ENCODE measurements at regions not wholly inside any gene's neighbourhood (a gene's known extent, or its start where the extent isn't known, plus 50 kb on each side); places are given as distances from the start of the nearest gene placed in this dataset.
A peak's percentile ranks its signal among the peaks of the same experiment; 100 is the strongest.

DNA sequence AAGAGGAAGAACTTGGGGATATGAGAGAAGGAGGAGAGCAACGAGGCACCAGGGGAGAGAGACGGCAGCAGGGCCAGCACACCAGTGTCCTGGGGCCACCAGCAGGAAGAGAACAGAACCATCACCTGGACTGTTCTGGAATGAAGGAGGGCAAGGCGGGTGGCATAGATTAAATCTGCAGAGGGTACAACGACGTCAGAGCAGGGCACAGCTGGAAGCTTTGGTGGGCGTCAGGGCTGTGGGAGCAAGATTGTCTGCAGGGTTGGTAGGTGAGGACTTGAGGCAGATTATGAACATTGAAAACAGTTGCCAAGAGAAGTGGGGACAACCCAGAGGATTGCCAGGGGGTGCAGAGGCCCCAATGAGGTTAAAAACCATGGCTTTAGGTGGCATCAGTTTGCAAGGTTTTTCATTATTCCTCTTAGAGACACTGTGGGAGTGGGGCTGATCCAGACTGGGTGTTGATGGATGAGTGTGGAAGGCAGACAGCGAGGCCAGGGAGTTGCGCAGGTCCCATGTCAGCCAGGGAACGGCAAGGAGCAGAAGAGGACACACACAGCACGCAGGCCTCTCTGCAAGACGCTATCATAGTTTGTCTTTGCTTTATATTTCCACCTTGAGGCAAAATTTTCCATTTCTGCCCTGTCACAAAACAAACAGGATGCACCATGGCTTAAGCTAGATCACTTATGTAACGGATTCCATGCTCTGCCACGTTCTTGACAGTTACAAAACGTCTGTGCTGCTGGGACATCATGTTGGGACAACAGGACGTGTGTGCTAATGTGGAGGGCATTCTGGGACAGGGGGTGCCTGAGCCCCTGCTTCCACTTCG lies 52.5 kb upstream of the LEP start:
- DNase-seq (ENCODE audit: low spot score) (peak; percentile 2), ATAC-seq (no peak)
- TF ChIP-seq NR1H2 (CRISPR knock-in tag; IDR thresholded peaks at IDR 0.05) (no peak), EMX1 (CRISPR knock-in tag; IDR thresholded peaks at IDR 0.05) (no peak), PRRX2 (CRISPR knock-in tag; IDR thresholded peaks at IDR 0.05) (no peak)
- TF ChIP-seq, protein P1, sequence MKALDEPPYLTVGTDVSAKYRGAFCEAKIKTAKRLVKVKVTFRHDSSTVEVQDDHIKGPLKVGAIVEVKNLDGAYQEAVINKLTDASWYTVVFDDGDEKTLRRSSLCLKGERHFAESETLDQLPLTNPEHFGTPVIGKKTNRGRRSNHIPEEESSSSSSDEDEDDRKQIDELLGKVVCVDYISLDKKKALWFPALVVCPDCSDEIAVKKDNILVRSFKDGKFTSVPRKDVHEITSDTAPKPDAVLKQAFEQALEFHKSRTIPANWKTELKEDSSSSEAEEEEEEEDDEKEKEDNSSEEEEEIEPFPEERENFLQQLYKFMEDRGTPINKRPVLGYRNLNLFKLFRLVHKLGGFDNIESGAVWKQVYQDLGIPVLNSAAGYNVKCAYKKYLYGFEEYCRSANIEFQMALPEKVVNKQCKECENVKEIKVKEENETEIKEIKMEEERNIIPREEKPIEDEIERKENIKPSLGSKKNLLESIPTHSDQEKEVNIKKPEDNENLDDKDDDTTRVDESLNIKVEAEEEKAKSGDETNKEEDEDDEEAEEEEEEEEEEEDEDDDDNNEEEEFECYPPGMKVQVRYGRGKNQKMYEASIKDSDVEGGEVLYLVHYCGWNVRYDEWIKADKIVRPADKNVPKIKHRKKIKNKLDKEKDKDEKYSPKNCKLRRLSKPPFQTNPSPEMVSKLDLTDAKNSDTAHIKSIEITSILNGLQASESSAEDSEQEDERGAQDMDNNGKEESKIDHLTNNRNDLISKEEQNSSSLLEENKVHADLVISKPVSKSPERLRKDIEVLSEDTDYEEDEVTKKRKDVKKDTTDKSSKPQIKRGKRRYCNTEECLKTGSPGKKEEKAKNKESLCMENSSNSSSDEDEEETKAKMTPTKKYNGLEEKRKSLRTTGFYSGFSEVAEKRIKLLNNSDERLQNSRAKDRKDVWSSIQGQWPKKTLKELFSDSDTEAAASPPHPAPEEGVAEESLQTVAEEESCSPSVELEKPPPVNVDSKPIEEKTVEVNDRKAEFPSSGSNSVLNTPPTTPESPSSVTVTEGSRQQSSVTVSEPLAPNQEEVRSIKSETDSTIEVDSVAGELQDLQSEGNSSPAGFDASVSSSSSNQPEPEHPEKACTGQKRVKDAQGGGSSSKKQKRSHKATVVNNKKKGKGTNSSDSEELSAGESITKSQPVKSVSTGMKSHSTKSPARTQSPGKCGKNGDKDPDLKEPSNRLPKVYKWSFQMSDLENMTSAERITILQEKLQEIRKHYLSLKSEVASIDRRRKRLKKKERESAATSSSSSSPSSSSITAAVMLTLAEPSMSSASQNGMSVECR (CRISPR knock-in tag; IDR thresholded peaks at IDR 0.05; ENCODE audit: borderline replicate concordance): no peak
- TF ChIP-seq, protein P2, sequence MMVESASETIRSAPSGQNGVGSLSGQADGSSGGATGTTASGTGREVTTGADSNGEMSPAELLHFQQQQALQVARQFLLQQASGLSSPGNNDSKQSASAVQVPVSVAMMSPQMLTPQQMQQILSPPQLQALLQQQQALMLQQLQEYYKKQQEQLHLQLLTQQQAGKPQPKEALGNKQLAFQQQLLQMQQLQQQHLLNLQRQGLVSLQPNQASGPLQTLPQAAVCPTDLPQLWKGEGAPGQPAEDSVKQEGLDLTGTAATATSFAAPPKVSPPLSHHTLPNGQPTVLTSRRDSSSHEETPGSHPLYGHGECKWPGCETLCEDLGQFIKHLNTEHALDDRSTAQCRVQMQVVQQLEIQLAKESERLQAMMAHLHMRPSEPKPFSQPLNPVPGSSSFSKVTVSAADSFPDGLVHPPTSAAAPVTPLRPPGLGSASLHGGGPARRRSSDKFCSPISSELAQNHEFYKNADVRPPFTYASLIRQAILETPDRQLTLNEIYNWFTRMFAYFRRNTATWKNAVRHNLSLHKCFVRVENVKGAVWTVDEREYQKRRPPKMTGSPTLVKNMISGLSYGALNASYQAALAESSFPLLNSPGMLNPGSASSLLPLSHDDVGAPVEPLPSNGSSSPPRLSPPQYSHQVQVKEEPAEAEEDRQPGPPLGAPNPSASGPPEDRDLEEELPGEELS (CRISPR knock-in tag; IDR thresholded peaks at IDR 0.05): no peak
- TF ChIP-seq, protein P3, sequence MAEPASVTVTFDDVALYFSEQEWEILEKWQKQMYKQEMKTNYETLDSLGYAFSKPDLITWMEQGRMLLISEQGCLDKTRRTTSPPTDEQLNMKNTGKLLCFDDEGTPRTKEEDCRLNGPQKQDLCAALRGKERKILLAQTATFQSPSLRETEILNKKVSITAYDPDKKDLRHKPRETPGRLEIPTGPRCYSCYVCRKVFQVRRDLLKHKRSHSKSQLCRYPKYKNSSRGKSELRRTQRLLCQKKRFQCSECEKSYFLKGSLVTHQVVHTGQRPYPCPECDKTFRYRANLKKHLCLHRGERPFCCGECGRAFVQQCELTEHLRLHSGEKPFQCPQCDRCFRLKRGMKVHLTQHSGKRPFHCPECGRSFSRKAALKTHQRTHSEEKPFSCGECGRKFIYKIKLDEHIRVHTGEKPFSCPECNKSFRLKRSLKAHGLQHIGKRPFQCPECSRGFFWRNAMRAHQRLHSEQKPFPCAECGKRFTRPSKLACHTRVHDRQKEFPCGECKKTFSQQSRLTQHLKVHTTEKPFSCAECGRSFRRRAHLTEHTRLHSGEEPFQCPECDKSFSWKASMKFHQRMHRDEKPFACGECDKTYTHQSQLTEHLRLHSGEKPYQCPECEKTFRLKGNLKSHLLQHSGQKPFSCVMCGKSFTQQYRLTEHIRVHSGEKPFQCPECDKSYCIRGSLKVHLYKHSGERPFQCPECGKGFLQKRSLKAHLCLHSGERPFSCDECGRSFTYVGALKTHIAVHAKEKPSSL (CRISPR knock-in tag; conservative IDR thresholded peaks at IDR 0.05): no peak
- TF ChIP-seq, protein P4, sequence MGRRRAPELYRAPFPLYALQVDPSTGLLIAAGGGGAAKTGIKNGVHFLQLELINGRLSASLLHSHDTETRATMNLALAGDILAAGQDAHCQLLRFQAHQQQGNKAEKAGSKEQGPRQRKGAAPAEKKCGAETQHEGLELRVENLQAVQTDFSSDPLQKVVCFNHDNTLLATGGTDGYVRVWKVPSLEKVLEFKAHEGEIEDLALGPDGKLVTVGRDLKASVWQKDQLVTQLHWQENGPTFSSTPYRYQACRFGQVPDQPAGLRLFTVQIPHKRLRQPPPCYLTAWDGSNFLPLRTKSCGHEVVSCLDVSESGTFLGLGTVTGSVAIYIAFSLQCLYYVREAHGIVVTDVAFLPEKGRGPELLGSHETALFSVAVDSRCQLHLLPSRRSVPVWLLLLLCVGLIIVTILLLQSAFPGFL (CRISPR knock-in tag; IDR thresholded peaks at IDR 0.05; ENCODE audit: borderline replicate concordance): no peak
- ChIA-PET POLR2A (no interaction called here), CTCF (interaction anchor here (1.1 kb wide), 1 partner anchor 11 kb away, joined by 3 read pairs; no protein-coding TSS in a partner anchor)
- no peak overlapping the region for H3K4me3 Mint-ChIP-seq
- H3K4me1 Mint-ChIP-seq: peaks cover 18% of the 10 kb centered on the region
- H3K9me3 Mint-ChIP-seq: peaks cover 3% of the 10 kb centered on the region
- peaks cover 2% of the 10 kb centered on the region; the same call in 1 of the 2 replicates for H3K36me3 Mint-ChIP-seq
- H3K27me3 Mint-ChIP-seq (ENCODE audit: low read depth): peaks cover 31% of the 10 kb centered on the region
- no peak overlapping the region for H3K27ac Mint-ChIP-seq

DNA sequence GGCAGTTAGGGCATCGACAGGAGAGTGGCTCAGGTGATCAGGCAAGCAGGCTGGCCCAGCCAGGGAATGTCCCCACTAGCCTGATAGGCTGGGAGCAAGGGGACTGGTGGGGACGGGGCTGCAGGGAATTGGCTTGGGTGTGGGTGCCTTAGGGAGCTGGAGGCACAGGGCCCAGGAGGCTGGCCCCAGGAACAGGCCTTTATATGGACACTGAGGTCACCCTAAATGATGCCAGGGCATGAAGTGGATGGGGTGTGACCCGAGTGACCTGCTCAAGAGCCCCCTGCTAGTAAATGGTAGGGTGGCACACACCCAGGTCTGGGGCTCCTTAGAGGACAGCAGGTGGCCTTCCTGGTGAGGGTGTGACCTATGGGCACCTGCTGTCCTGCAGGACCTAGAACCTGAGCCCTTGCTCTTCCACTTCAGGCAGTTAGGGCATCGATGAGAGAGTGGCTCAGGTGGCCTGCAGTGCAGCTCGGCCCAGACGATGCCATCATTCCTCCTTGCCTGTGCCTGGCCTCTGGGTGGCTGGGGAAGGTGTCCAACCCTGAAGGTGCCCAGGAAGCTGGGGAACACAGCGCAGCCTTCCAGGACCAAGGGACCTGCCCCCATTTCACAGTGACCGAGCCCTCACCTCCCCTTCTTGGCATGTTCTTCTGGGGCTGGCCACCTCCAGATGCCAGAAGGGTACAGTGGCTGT lies 51.7 kb upstream of the LEP start:
- Mint-ChIP-seq H3K4me1 (peaks cover 18% of the 10 kb centered on the region), H3K4me3 (no peak overlapping the region), H3K36me3 (peaks cover 8% of the 10 kb centered on the region), H3K27ac (no peak overlapping the region), H3K27me3 (ENCODE audit: low read depth) (peaks cover 30% of the 10 kb centered on the region), H3K9me3 (peaks cover 11% of the 10 kb centered on the region)
- ATAC-seq (no peak), DNase-seq (ENCODE audit: low spot score) (peak; percentile 6)
- ChIA-PET CTCF (interaction anchor here (1.0 to 1.8 kb wide), 3 partner anchors 11 to 20 kb away, joined by 3 to 6 read pairs (median 4); no protein-coding TSS in a partner anchor), POLR2A (no interaction called here)
- TF ChIP-seq, protein P5, sequence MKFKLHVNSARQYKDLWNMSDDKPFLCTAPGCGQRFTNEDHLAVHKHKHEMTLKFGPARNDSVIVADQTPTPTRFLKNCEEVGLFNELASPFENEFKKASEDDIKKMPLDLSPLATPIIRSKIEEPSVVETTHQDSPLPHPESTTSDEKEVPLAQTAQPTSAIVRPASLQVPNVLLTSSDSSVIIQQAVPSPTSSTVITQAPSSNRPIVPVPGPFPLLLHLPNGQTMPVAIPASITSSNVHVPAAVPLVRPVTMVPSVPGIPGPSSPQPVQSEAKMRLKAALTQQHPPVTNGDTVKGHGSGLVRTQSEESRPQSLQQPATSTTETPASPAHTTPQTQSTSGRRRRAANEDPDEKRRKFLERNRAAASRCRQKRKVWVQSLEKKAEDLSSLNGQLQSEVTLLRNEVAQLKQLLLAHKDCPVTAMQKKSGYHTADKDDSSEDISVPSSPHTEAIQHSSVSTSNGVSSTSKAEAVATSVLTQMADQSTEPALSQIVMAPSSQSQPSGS (CRISPR knock-in tag; IDR thresholded peaks at IDR 0.05; ENCODE audit: borderline replicate concordance, low read depth): no peak
- no peak for TF ChIP-seq GABPB1 (CRISPR knock-in tag; IDR thresholded peaks at IDR 0.05)
- TF ChIP-seq, protein P6, sequence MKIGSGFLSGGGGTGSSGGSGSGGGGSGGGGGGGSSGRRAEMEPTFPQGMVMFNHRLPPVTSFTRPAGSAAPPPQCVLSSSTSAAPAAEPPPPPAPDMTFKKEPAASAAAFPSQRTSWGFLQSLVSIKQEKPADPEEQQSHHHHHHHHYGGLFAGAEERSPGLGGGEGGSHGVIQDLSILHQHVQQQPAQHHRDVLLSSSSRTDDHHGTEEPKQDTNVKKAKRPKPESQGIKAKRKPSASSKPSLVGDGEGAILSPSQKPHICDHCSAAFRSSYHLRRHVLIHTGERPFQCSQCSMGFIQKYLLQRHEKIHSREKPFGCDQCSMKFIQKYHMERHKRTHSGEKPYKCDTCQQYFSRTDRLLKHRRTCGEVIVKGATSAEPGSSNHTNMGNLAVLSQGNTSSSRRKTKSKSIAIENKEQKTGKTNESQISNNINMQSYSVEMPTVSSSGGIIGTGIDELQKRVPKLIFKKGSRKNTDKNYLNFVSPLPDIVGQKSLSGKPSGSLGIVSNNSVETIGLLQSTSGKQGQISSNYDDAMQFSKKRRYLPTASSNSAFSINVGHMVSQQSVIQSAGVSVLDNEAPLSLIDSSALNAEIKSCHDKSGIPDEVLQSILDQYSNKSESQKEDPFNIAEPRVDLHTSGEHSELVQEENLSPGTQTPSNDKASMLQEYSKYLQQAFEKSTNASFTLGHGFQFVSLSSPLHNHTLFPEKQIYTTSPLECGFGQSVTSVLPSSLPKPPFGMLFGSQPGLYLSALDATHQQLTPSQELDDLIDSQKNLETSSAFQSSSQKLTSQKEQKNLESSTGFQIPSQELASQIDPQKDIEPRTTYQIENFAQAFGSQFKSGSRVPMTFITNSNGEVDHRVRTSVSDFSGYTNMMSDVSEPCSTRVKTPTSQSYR (CRISPR knock-in tag; IDR thresholded peaks at IDR 0.05): no peak
- no peak for TF ChIP-seq FOXK1 (CRISPR knock-in tag; IDR thresholded peaks at IDR 0.05)
- no peak for TF ChIP-seq ZNF219 (CRISPR knock-in tag; IDR thresholded peaks at IDR 0.05; ENCODE audit: borderline replicate concordance)
- no peak for TF ChIP-seq NFYB (CRISPR knock-in tag; conservative IDR thresholded peaks at IDR 0.05; ENCODE audit: low read depth)
- no peak for TF ChIP-seq PRRX2 (CRISPR knock-in tag; IDR thresholded peaks at IDR 0.05)
- TF ChIP-seq TP53 (CRISPR knock-in tag; IDR thresholded peaks at IDR 0.05): no peak
- TF ChIP-seq, protein P7, sequence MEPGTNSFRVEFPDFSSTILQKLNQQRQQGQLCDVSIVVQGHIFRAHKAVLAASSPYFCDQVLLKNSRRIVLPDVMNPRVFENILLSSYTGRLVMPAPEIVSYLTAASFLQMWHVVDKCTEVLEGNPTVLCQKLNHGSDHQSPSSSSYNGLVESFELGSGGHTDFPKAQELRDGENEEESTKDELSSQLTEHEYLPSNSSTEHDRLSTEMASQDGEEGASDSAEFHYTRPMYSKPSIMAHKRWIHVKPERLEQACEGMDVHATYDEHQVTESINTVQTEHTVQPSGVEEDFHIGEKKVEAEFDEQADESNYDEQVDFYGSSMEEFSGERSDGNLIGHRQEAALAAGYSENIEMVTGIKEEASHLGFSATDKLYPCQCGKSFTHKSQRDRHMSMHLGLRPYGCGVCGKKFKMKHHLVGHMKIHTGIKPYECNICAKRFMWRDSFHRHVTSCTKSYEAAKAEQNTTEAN (CRISPR knock-in tag; IDR thresholded peaks at IDR 0.05): no peak
- TF ChIP-seq MYBL2 (CRISPR knock-in tag; IDR thresholded peaks at IDR 0.05): no peak
